ENCODE measurements at regions not wholly inside any gene's neighbourhood (a gene's known extent, or its start where the extent isn't known, plus 50 kb on each side); places are given as distances from the start of the nearest gene placed in this dataset.

DNA sequence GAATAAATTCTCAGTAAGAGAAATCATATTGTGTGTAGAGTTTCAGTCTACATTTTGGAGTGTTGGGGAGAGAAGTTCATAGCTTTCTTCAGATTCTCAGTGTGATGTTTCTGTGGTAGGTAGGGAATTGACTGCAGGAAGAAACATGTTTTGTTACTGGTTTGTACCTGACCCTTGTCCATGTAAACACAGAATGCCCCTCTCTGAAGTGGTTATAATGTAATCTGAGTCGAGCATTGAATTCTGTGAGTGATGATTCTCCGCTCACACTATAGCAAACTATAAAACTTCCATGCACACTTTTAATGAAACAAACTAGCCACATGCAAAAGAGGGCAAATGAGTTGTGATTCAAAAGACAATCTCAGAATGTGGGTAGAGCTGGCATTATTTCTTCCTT, 433.2 kb downstream of the USP25 start:
- Histone ChIP-seq H3K4me3 (ENCODE audit: low read length) (no peak overlapping the region), H3K9me3 (ENCODE audit: insufficient read depth, low read depth, low read length) (no peaks in the 10 kb centered on the region), H3K36me3 (ENCODE audit: insufficient read depth, low read depth, low read length) (no peaks in the 10 kb centered on the region), H3K27ac (ENCODE audit: low read length) (no peak overlapping the region), H3K9ac (ENCODE audit: low read depth, low read length) (no peak overlapping the region), H3K4me1 (ENCODE audit: insufficient read depth, low read length) (no peaks in the 10 kb centered on the region), H3K27me3 (ENCODE audit: insufficient read depth, low read length) (no peaks in the 10 kb centered on the region)

DNA sequence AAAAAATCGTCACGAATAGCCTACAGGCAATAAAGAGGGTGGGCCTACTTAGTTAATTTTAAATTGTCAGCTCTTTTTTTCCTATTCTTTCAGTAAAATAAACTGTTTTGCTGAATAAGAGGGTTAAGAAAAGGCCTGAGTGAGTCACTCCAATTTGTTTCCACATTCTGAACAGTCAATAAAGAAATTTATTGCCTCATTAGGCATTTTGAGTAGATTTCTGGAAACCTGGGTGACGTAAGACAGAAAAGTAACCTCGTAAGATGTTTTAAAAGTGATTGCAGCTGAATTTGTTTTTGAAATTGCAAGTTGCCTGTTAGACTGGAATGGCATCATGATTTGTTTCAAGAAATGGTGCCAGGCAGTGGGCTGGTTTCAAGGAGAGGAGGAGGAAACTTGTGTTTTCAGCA, 439.3 kb downstream of the USP25 start:
- Histone ChIP-seq H3K4me1 (ENCODE audit: insufficient read depth, low read length) (no peaks in the 10 kb centered on the region), H3K9me3 (ENCODE audit: insufficient read depth, low read depth, low read length) (no peaks in the 10 kb centered on the region), H3K27me3 (ENCODE audit: insufficient read depth, low read length) (no peaks in the 10 kb centered on the region), H3K9ac (ENCODE audit: low read depth, low read length) (no peak overlapping the region), H3K27ac (ENCODE audit: low read length) (no peak overlapping the region), H3K4me3 (ENCODE audit: low read length) (no peak overlapping the region), H3K36me3 (ENCODE audit: insufficient read depth, low read depth, low read length) (no peaks in the 10 kb centered on the region)

DNA sequence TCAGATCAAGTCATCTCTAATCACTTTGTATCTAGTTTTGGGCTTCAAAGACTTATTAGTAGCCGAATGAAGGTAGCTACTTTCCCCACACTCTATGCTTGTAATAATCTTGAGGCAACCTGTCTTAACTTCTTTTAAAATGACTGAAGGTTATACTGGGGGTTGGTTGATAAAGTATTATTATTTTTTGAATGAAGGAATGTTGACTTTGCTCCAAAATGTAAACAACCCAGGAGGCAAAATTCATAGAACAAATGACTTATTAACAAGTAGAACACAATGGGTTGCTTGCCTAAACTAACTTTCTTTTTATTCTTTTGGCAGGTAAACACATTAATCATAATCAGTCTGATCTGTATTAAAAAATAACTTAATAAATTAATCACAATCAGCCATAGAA, 440.0 kb downstream of the USP25 start:
- no peaks in the 10 kb centered on the region for H3K4me1 ChIP-seq (ENCODE audit: insufficient read depth, low read length)

DNA sequence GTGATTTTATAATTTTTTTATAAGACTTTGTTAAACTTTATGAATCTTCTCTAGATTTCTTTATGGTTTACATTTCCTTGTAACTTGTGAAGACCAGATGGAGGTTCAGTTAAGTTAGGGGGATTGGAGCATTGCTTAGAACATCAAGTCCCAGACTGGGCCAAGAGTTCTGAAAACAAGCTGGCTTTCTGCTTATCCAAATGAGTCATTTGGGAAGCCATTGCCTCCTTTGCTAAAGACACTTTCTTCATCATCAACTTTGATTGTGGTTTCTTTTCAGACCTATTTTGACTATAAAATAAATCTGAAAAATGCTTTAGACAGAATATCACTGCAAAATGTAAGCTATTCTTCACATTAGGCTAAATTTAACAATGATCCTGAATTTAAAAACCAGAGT, 446.8 kb downstream of the USP25 start:
- Histone ChIP-seq H3K27me3 (ENCODE audit: insufficient read depth, low read length) (no peaks in the 10 kb centered on the region), H3K9ac (ENCODE audit: low read depth, low read length) (no peak overlapping the region), H3K36me3 (ENCODE audit: insufficient read depth, low read depth, low read length) (no peaks in the 10 kb centered on the region), H3K9me3 (ENCODE audit: insufficient read depth, low read depth, low read length) (no peaks in the 10 kb centered on the region), H3K4me3 (ENCODE audit: low read length) (no peak overlapping the region), H3K4me1 (ENCODE audit: insufficient read depth, low read length) (peaks cover 9% of the 10 kb centered on the region; the same call in 1 of the 2 replicates), H3K27ac (ENCODE audit: low read length) (no peak overlapping the region)

More for the DNA sequence above, 440.0 kb downstream of the USP25 start:
- no peaks in the 10 kb centered on the region for H3K9me3 ChIP-seq (ENCODE audit: insufficient read depth, low read depth, low read length)
- no peak overlapping the region for H3K9ac ChIP-seq (ENCODE audit: low read depth, low read length)
- H3K27ac ChIP-seq (ENCODE audit: low read length) = no peak overlapping the region
- no peaks in the 10 kb centered on the region for H3K27me3 ChIP-seq (ENCODE audit: insufficient read depth, low read length)
- no peaks in the 10 kb centered on the region for H3K36me3 ChIP-seq (ENCODE audit: insufficient read depth, low read depth, low read length)
- H3K4me3 ChIP-seq (ENCODE audit: low read length) = no peak overlapping the region

DNA sequence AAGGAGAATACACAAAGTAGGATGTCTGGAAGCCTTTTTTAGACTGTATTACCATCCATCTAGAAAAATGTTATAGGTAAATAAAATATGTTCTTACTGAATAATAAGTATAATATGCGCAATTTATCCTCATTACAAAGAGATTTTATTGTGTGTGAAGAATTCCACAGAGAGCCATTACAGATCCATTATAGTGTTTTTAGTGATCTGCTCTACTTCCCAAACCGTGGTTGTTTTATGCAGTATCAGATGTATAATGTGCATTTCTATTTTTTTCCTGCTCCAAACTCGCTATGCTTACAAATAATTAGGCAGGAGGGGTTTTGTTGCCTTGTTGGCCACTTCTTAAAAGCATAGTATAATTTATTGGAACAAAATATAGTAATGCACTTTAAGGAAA, 447.8 kb downstream of the USP25 start:
- Histone ChIP-seq H3K36me3 (ENCODE audit: insufficient read depth, low read depth, low read length) (no peaks in the 10 kb centered on the region), H3K9ac (ENCODE audit: low read depth, low read length) (no peak overlapping the region), H3K4me3 (ENCODE audit: low read length) (no peak overlapping the region)

DNA sequence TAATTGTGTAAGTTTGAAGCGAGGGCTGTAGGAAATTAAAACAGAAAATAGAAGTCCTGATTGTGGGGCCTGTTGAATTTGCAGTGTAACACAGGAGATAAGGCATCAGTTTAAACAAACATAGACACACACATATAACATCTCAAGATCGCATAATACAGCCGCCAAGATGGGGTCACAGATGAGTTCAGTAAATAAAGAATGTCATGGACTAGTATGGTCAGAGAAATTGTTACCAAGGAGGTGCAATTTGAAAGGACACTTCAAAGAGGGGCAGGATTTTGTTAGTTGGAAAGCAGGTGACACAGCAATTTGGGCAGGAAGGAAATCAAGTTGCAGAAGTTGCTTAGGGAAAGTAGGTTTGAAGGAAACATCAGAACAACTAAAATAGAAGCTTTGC, 450.0 kb downstream of the USP25 start:
- Histone ChIP-seq H3K36me3 (ENCODE audit: insufficient read depth, low read depth, low read length) (no peaks in the 10 kb centered on the region), H3K9me3 (ENCODE audit: insufficient read depth, low read depth, low read length) (no peaks in the 10 kb centered on the region), H3K27ac (ENCODE audit: low read length) (no peak overlapping the region), H3K27me3 (ENCODE audit: insufficient read depth, low read length) (no peaks in the 10 kb centered on the region), H3K4me3 (ENCODE audit: low read length) (no peak overlapping the region), H3K4me1 (ENCODE audit: insufficient read depth, low read length) (peaks cover 9% of the 10 kb centered on the region; the same call in 1 of the 2 replicates), H3K9ac (ENCODE audit: low read depth, low read length) (no peak overlapping the region)

More for the DNA sequence above, 447.8 kb downstream of the USP25 start:
- peaks cover 9% of the 10 kb centered on the region; the same call in 1 of the 2 replicates for H3K4me1 ChIP-seq (ENCODE audit: insufficient read depth, low read length)
- H3K27me3 ChIP-seq (ENCODE audit: insufficient read depth, low read length) = no peaks in the 10 kb centered on the region
- no peaks in the 10 kb centered on the region for H3K9me3 ChIP-seq (ENCODE audit: insufficient read depth, low read depth, low read length)
- no peak overlapping the region for H3K27ac ChIP-seq (ENCODE audit: low read length)

DNA sequence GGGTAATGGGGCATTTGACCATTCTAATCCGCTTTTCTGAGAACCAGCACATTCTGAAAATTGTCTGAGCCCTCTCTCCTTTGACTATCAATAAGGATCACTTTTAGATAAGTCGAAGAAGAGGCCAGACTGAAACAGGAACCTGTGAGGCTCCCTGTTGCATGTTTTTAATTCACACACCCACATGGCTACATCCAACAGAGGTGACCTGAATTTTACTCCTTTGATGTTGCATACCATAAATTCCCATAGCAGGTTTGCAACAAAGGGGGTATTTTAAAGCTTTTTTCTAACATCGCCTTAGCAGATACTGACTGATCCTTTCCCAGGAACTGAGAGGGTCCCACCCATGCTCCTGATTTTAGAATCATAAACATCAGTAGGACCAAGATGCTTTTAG, 450.8 kb downstream of the USP25 start:
- Histone ChIP-seq H3K27ac (ENCODE audit: low read length) (no peak overlapping the region), H3K36me3 (ENCODE audit: insufficient read depth, low read depth, low read length) (no peaks in the 10 kb centered on the region)

DNA sequence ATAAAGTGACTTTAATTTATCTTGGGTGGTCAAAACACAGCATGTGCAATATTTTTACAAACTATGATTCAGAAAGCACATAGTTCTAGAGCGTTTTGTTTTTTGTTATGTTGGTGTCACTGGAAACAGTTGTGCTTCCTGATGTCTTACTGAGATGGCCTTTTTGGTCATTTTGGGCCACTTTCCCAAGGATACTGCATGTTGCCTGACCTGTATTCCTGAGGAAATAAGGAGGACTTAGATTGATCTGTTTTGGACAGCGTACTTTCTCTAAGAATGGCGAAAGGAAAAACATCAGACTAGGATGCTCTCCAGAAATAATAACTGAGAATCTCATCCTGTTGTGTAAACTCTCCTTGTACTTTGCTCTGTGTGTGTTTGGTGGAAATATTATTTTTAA, 451.2 kb downstream of the USP25 start:
- Histone ChIP-seq H3K4me3 (ENCODE audit: low read length) (no peak overlapping the region), H3K9ac (ENCODE audit: low read depth, low read length) (no peak overlapping the region), H3K9me3 (ENCODE audit: insufficient read depth, low read depth, low read length) (no peaks in the 10 kb centered on the region), H3K4me1 (ENCODE audit: insufficient read depth, low read length) (peaks cover 12% of the 10 kb centered on the region; the same call in 1 of the 2 replicates), H3K27me3 (ENCODE audit: insufficient read depth, low read length) (no peaks in the 10 kb centered on the region), H3K27ac (ENCODE audit: low read length) (no peak overlapping the region), H3K36me3 (ENCODE audit: insufficient read depth, low read depth, low read length) (no peaks in the 10 kb centered on the region)

More for the DNA sequence above, 450.8 kb downstream of the USP25 start:
- Histone ChIP-seq H3K9me3 (ENCODE audit: insufficient read depth, low read depth, low read length) (no peaks in the 10 kb centered on the region), H3K4me3 (ENCODE audit: low read length) (no peak overlapping the region), H3K27me3 (ENCODE audit: insufficient read depth, low read length) (no peaks in the 10 kb centered on the region), H3K9ac (ENCODE audit: low read depth, low read length) (no peak overlapping the region), H3K4me1 (ENCODE audit: insufficient read depth, low read length) (peaks cover 10% of the 10 kb centered on the region; the same call in 1 of the 2 replicates)

DNA sequence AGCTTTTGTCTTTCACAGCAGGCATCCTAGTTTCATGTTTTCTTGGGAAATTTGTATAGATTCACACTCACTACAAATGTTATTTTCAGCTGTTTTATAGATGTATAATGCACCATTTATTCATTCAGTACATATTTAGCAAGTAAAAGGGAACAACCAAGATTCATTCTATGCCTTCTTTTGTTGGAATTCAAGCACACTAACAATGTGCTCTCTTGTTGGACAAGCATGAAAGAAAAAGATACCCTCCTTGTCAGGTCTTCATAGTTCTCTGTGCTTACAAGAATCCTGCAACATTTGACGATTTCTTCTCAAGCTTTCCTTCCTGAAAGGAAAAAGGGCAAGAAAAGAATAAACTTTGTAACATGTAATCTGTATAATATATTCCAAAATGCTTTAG, 456.0 kb downstream of the USP25 start:
- Histone ChIP-seq H3K27ac (ENCODE audit: low read length) (no peak overlapping the region), H3K36me3 (ENCODE audit: insufficient read depth, low read depth, low read length) (no peaks in the 10 kb centered on the region), H3K27me3 (ENCODE audit: insufficient read depth, low read length) (no peaks in the 10 kb centered on the region), H3K4me3 (ENCODE audit: low read length) (no peak overlapping the region), H3K9me3 (ENCODE audit: insufficient read depth, low read depth, low read length) (no peaks in the 10 kb centered on the region), H3K9ac (ENCODE audit: low read depth, low read length) (no peak overlapping the region), H3K4me1 (ENCODE audit: insufficient read depth, low read length) (peaks cover 7% of the 10 kb centered on the region; the same call in 1 of the 2 replicates)

DNA sequence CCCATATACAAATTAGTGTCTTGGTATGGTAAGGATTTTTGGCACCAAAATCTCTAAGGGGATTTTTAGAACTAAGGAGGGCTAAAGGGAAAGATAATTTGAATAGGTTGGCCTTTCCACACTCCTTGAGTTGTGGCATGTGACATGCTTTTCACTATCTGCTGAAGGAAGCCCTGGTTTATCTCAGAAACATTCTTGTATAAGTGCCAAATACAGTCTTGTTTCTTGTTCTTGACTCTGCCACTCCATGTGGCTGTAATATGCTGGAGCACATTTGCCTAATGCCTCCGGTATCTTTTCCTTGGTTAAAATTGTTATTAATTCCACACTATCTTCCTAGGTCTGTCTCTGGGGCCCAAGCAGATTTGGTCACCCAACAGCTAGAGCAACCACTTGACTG, 457.0 kb downstream of the USP25 start:
- Histone ChIP-seq H3K9ac (ENCODE audit: low read depth, low read length) (no peak overlapping the region), H3K4me3 (ENCODE audit: low read length) (no peak overlapping the region), H3K36me3 (ENCODE audit: insufficient read depth, low read depth, low read length) (no peaks in the 10 kb centered on the region), H3K4me1 (ENCODE audit: insufficient read depth, low read length) (peaks cover 3% of the 10 kb centered on the region; the same call in 1 of the 2 replicates), H3K27me3 (ENCODE audit: insufficient read depth, low read length) (no peaks in the 10 kb centered on the region), H3K27ac (ENCODE audit: low read length) (no peak overlapping the region), H3K9me3 (ENCODE audit: insufficient read depth, low read depth, low read length) (no peaks in the 10 kb centered on the region)

DNA sequence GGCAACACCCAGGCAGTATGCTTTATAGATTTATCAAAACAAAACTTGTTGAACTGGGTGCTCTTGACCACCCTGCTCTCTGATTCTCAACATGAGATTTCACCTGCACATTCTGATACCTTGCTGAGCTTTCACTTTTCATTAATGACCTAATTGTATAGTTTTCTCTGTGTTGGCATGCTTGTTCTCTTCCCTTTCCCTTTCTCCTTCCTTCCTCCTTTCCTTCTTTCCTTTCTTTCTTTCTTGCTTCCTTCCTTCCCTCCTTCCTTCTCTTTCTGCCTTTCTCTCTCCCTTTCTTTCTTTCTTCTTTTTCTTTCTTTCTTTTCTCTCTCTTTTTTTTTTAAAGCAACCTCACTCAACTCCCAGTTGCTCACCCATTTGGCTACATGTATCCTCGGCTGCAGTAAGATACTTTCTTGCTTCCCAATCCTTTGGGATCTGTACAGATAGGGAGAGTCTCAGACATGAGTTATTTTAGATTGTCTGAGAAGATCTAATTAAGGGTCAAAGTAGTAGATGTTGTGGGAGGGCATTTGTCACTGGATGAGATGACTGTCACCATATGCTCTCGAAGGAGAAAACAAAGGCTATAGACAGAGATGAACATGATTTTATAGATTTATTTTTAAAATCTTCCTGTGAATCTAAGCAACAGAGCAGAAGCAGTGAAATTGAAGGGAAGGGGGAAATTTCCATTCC, 458.0 kb downstream of the USP25 start:
- Histone ChIP-seq H3K27me3 (ENCODE audit: insufficient read depth, low read length) (no peaks in the 10 kb centered on the region), H3K9me3 (ENCODE audit: insufficient read depth, low read depth, low read length) (no peaks in the 10 kb centered on the region), H3K4me3 (ENCODE audit: low read length) (no peak overlapping the region), H3K4me1 (ENCODE audit: insufficient read depth, low read length) (peaks cover 3% of the 10 kb centered on the region; the same call in 1 of the 2 replicates), H3K27ac (ENCODE audit: low read length) (no peak overlapping the region), H3K9ac (ENCODE audit: low read depth, low read length) (no peak overlapping the region), H3K36me3 (ENCODE audit: insufficient read depth, low read depth, low read length) (no peaks in the 10 kb centered on the region)

DNA sequence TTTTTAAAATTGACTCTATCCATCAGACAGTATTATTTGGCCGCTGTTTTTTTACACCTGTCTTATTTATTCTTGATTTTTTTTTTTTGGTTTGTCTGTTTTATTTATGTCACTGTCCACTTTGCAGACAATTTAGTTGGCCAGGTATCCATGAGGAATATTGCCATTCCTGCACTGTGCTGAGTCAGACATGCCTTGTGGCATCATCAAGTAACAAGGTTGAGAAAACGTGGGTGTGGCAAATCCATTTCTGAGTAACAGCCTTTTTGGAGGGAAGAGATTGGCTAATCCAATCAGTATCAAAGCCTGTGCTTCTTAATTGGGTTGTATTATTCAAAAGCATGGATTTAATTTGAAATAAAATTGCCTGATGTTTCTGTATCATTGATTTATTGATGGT, 463.1 kb downstream of the USP25 start:
- no peaks in the 10 kb centered on the region for H3K9me3 ChIP-seq (ENCODE audit: insufficient read depth, low read depth, low read length)
- H3K4me3 ChIP-seq (ENCODE audit: low read length) = no peak overlapping the region
- H3K36me3 ChIP-seq (ENCODE audit: insufficient read depth, low read depth, low read length) = no peaks in the 10 kb centered on the region
- H3K4me1 ChIP-seq (ENCODE audit: insufficient read depth, low read length) = peaks cover 7% of the 10 kb centered on the region; the same call in 1 of the 2 replicates
- no peaks in the 10 kb centered on the region for H3K27me3 ChIP-seq (ENCODE audit: insufficient read depth, low read length)
- no peak overlapping the region for H3K27ac ChIP-seq (ENCODE audit: low read length)
- no peak overlapping the region for H3K9ac ChIP-seq (ENCODE audit: low read depth, low read length)
